Stomach (tissue), 4 donors: ENCODE measurements at regions not wholly inside any gene's neighbourhood (a gene's known extent, or its start where the extent isn't known, plus 50 kb on each side); places are given as distances from the start of the nearest gene placed in this dataset.

ENCODE experiments used
- POLR2AphosphoS5 ChIP-seq, 3 donors: sonication (generic); formaldehyde crosslinking; IDR thresholded peaks; one replicate each; pipeline ENCODE4 v1.6.1; 2016; ENCODE audit warnings: antibody characterized with exemption in 3 of 3
- TF ChIP-seq, protein P1 (sequence below), 7 experiments: fragments of 450-650 bp in 4 of 7; fragments of 200-600 bp in 3 of 7; sonication (generic) in 3 of 7; IDR thresholded peaks; one replicate each; pipeline ENCODE4 v1.5.1; 2016 to 2019; ENCODE audit warnings: antibody characterized with exemption in 7 of 7, control low read depth in 2 of 7, mild to moderate bottlenecking in 1 of 7

DNA sequence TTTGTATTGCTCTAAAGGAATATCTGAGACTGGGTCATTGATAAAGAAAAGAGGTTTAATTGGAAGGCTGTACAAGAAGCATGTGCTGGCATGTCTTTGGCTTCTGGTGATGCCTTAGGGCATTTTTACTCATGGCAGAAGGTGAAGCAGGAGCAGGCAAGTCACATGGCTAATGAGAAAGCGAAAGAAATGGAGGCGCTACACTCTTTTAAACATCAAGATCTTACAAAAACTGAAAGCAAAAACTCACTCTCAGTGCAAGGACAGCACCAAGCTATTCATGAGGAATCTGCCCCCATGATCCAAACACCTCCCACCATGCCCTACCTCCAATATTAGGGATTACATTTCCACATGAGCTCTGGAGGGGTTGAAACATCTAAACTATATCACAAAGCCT lies 1458.8 kb upstream of the ACO1 start:
- TF ChIP-seq, protein P1, sequence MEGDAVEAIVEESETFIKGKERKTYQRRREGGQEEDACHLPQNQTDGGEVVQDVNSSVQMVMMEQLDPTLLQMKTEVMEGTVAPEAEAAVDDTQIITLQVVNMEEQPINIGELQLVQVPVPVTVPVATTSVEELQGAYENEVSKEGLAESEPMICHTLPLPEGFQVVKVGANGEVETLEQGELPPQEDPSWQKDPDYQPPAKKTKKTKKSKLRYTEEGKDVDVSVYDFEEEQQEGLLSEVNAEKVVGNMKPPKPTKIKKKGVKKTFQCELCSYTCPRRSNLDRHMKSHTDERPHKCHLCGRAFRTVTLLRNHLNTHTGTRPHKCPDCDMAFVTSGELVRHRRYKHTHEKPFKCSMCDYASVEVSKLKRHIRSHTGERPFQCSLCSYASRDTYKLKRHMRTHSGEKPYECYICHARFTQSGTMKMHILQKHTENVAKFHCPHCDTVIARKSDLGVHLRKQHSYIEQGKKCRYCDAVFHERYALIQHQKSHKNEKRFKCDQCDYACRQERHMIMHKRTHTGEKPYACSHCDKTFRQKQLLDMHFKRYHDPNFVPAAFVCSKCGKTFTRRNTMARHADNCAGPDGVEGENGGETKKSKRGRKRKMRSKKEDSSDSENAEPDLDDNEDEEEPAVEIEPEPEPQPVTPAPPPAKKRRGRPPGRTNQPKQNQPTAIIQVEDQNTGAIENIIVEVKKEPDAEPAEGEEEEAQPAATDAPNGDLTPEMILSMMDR (IDR thresholded peaks at IDR 0.05) = no peak
- TF ChIP-seq POLR2AphosphoS5 (IDR thresholded peaks at IDR 0.05) = no peak
